Esophagus muscularis mucosa (tissue), 4 donors: ENCODE measurements at regions not wholly inside any gene's neighbourhood (a gene's known extent, or its start where the extent isn't known, plus 50 kb on each side); places are given as distances from the start of the nearest gene placed in this dataset.

Experiments used
- DNase-seq: peaks from one replicate; pipeline ENCODE4 v3.0.0-alpha.2; 2017; ENCODE audit errors: extremely low spot score
- H3K27ac ChIP-seq, 4 donors: fragments of 200-600 bp; sonication (generic); replicated peaks in 1 of 4; 1 replicate in 3 of 4; 2 replicates in 1 of 4; pipeline ENCODE4 v1.5.1; 2016 to 2019; ENCODE audit warnings: mild to moderate bottlenecking in 1 of 4
- H3K27me3 ChIP-seq, 4 donors: fragments of 200-600 bp; sonication (generic); one replicate each; pipeline versions ENCODE4 v1.5.1 to v1.6.0; 2016 to 2019
- H3K36me3 ChIP-seq, 4 donors: fragments of 200-600 bp; sonication (generic); one replicate each; pipeline ENCODE4 v1.5.1; 2016 to 2019
- H3K4me1 ChIP-seq, 4 donors: fragments of 200-600 bp; sonication (generic); one replicate each; pipeline ENCODE4 v1.5.1; 2016 to 2019
- H3K4me3 ChIP-seq, 4 donors: fragments of 200-600 bp; sonication (generic); 1 replicate in 2 of 4; 2 replicates in 2 of 4; pipeline ENCODE4 v1.5.1; 2016 to 2019; ENCODE audit warnings: mild to moderate bottlenecking in 4 of 4, moderate library complexity in 1 of 4
- H3K9me3 ChIP-seq, 4 donors: fragments of 200-600 bp; sonication (generic); 1 replicate in 3 of 4; 2 replicates in 1 of 4; pipeline ENCODE4 v1.5.1; 2016 to 2019
- EP300 ChIP-seq: sonication (generic); formaldehyde crosslinking; IDR thresholded peaks from one replicate; pipeline ENCODE4 v1.6.1; 2017; ENCODE audit warnings: antibody characterized with exemption
- POLR2A ChIP-seq: fragments of 450-650 bp; IDR thresholded peaks from one replicate; pipeline ENCODE4 v1.6.1; 2017; ENCODE audit warnings: antibody characterized with exemption, moderate library complexity, mild to moderate bottlenecking, low read depth
- POLR2AphosphoS5 ChIP-seq, 2 donors: sonication (generic); formaldehyde crosslinking; IDR thresholded peaks; one replicate each; pipeline ENCODE4 v1.6.1; 2017; ENCODE audit warnings: antibody characterized with exemption in 2 of 2
- WGBS: methylation state at CpG from one replicate; pipeline ENCODE4 v1.1.5; 2018; 5-methylcytosine and 5-hydroxymethylcytosine counted together
- intact Hi-C: fragments of 100-400 bp; cut with DNase I; formaldehyde crosslinking; loops from one replicate; pipeline ENCODE4 v1.15.1; 2023
- TF ChIP-seq, protein P1 (sequence below), 3 experiments: fragments of 200-600 bp in 2 of 3; fragments of 450-650 bp in 1 of 3; sonication (generic) in 2 of 3; IDR thresholded peaks; one replicate each; pipeline ENCODE4 v1.5.1; 2017 to 2019; ENCODE audit warnings: antibody characterized with exemption in 3 of 3, mild to moderate bottlenecking in 2 of 3, moderate library complexity in 1 of 3

DNA sequence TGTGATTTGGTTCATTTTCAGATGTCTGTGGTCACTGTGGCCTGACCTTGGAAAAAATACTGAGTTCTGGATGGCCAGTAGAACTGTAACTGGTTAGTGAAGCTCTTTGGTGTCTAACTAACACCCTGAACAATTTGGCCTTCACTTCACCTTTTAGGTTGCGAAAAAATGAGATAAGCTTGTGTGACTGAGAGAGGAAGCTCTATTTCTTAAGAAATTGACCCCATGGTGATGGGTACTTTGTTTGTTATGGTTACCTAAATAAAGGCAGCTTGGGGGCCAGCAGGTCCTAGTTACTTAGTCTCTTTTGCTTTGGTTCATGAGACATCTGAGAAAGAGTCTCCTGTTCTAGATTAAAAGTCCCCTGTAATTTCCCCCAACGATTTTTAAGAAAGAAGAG, 181.6 kb downstream of the ZNF326 start:
- Histone ChIP-seq H3K27ac (no peak overlapping the region), H3K4me1 (no peaks in the 10 kb centered on the region), H3K9me3 (no peaks in the 10 kb centered on the region), H3K27me3 (no peaks in the 10 kb centered on the region), H3K4me3 (no peak overlapping the region), H3K36me3 (no peaks in the 10 kb centered on the region)
- no peak for DNase-seq
- no peak for TF ChIP-seq POLR2A
- TF ChIP-seq, protein P1, sequence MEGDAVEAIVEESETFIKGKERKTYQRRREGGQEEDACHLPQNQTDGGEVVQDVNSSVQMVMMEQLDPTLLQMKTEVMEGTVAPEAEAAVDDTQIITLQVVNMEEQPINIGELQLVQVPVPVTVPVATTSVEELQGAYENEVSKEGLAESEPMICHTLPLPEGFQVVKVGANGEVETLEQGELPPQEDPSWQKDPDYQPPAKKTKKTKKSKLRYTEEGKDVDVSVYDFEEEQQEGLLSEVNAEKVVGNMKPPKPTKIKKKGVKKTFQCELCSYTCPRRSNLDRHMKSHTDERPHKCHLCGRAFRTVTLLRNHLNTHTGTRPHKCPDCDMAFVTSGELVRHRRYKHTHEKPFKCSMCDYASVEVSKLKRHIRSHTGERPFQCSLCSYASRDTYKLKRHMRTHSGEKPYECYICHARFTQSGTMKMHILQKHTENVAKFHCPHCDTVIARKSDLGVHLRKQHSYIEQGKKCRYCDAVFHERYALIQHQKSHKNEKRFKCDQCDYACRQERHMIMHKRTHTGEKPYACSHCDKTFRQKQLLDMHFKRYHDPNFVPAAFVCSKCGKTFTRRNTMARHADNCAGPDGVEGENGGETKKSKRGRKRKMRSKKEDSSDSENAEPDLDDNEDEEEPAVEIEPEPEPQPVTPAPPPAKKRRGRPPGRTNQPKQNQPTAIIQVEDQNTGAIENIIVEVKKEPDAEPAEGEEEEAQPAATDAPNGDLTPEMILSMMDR (IDR thresholded peaks at IDR 0.05), result no peak
- TF ChIP-seq EP300, result no peak
- TF ChIP-seq POLR2AphosphoS5 (IDR thresholded peaks at IDR 0.05), result no peak
- intact Hi-C loops, result no loop called here
- WGBS, result 43% methylated on average over 2 of the region's 2 CpGs

DNA sequence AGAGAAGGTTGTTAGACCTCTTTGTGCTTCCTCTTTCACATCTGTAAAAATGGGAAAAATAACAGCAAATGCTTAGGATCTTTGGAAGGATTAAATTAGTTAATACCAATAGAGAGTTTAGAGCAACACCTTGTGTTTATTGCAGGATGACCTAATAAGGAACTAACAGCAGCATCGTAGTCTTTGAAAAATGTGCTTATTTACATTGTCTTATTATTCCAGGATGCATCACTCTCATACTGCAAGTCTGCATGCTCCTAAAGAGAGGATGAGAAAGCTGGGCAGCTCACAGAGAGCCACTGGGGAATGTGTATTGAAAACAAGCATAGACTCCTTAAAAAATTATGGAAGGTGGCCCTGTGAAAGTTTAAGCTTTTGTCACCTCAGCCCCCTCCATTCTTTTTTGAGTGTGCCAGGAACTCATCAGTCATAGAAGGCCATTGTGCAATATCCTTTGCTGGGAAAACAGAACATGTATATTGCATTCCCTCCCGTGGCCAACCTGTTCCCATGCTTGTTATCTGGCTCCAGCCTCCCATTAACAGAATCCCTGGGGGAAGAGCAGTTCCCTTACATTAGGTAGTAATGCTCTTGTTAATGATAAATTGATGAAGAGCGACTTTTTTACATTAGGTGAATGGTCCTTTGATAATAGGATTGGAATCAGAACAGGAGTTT, 180.7 kb downstream of the ZNF326 start:
- no peaks in the 10 kb centered on the region for H3K9me3 ChIP-seq
- no peaks in the 10 kb centered on the region for H3K36me3 ChIP-seq
- no peaks in the 10 kb centered on the region for H3K4me1 ChIP-seq
- 46% methylated on average over 3 of the region's 3 CpGs for WGBS
- no peak overlapping the region for H3K4me3 ChIP-seq
- H3K27ac ChIP-seq, result no peak overlapping the region
- intact Hi-C loops, result no loop called here
- DNase-seq, result no peak
- TF ChIP-seq POLR2AphosphoS5 (IDR thresholded peaks at IDR 0.05), result no peak
- H3K27me3 ChIP-seq, result no peaks in the 10 kb centered on the region

DNA sequence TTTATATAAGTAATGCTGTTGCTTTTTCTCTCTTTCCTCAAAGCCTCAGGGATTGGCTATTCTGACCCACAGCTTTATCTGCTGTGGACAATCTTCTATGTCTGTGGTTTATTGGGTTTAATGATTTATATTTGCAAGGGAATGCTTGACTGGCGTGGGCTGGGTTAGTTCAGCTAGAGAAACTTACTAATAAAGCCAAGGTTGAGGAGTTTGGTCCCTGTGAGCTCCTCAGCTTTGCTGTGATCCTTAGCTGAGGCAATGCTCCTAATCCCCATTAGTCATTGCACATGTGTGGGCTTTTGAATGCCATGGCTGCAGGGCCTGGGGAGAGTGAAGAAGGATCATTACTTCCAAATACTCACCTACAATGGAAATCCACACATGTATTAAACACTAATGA, 179.3 kb downstream of the ZNF326 start:
- Histone ChIP-seq H3K4me1 (no peaks in the 10 kb centered on the region), H3K27ac (no peak overlapping the region), H3K9me3 (no peaks in the 10 kb centered on the region), H3K36me3 (no peaks in the 10 kb centered on the region), H3K4me3 (no peak overlapping the region), H3K27me3 (no peaks in the 10 kb centered on the region)
- 42% methylated on average over 1 of the region's 1 CpG for WGBS
- no peak for TF ChIP-seq POLR2AphosphoS5 (IDR thresholded peaks at IDR 0.05)
- no peak for TF ChIP-seq EP300
- TF ChIP-seq, protein P1 (IDR thresholded peaks at IDR 0.05), result no peak
- TF ChIP-seq POLR2A, result no peak
- DNase-seq, result no peak
- intact Hi-C loops, result no loop called here

DNA sequence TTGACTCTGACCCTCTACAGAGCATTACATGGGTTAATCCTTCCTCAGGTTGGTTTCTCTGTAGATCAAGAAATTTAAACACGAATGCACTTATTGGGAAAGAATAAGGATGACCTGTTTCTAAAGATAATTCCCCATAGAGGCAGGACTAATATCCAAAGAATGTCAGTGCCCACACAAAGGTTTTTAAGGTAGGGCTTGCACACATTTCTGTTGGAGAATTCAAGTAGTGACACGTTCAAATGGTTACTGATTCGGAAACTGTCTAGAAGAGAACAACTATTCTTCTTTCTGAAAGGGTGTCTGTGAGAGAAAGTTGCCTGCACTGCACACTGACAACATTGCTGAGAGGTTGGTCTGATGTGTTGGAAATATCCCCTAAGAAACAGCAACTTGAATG, 167.3 kb downstream of the ZNF326 start:
- no peaks in the 10 kb centered on the region for H3K36me3 ChIP-seq
- no peaks in the 10 kb centered on the region for H3K9me3 ChIP-seq
- TF ChIP-seq EP300, result no peak
- TF ChIP-seq, protein P1 (IDR thresholded peaks at IDR 0.05), result no peak
- TF ChIP-seq POLR2AphosphoS5 (IDR thresholded peaks at IDR 0.05), result no peak
- no peak for TF ChIP-seq POLR2A
- WGBS, result 78% methylated on average over 3 of the region's 3 CpGs
- no peaks in the 10 kb centered on the region for H3K27me3 ChIP-seq
- intact Hi-C loops, result no loop called here
- no peak overlapping the region for H3K27ac ChIP-seq
- no peak overlapping the region for H3K4me3 ChIP-seq
- H3K4me1 ChIP-seq, result no peaks in the 10 kb centered on the region
- no peak for DNase-seq

DNA sequence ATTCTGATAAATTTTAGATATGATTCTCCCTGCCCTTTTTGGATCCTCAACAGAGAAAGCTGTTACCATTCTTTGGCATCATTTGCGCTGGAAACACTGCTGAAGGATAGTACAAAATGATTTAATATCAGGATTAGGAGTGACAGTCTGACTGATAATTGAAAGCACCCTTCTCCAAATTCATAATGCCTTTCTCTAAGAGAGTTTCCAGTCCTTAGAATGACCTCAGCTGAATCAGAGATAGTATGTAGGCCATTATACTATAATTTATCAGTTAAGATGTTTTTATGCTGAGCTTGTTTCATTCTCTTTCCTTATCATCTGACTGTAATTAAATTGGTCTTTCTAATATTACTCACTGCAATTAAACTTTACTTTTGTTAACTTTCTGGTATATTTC, 166.7 kb downstream of the ZNF326 start:
- Histone ChIP-seq H3K27me3 (no peaks in the 10 kb centered on the region), H3K36me3 (no peaks in the 10 kb centered on the region), H3K4me3 (no peak overlapping the region), H3K27ac (no peak overlapping the region), H3K4me1 (no peaks in the 10 kb centered on the region), H3K9me3 (no peaks in the 10 kb centered on the region)
- TF ChIP-seq EP300 (no peak), POLR2A (no peak), POLR2AphosphoS5 (IDR thresholded peaks at IDR 0.05) (no peak)
- TF ChIP-seq, protein P1 (IDR thresholded peaks at IDR 0.05), result no peak
- WGBS, result 81% methylated on average over 1 of the region's 1 CpG
- intact Hi-C loops, result no loop called here
- no peak for DNase-seq
